HS-27A (cell line): ENCODE measurements at regions not wholly inside any gene's neighbourhood (a gene's known extent, or its start where the extent isn't known, plus 50 kb on each side); places are given as distances from the start of the nearest gene placed in this dataset.
"Not testable (repeated sequence)": the region's sequence is repeated elsewhere in the genome, so short reads cannot be mapped to it uniquely, and the experiment has no call there.

ENCODE experiments used
- DNase-seq: peaks from one replicate; pipeline ENCODE4 v3.0.0-alpha.2; 2012; ENCODE audit warnings: low read depth, missing footprints

DNA sequence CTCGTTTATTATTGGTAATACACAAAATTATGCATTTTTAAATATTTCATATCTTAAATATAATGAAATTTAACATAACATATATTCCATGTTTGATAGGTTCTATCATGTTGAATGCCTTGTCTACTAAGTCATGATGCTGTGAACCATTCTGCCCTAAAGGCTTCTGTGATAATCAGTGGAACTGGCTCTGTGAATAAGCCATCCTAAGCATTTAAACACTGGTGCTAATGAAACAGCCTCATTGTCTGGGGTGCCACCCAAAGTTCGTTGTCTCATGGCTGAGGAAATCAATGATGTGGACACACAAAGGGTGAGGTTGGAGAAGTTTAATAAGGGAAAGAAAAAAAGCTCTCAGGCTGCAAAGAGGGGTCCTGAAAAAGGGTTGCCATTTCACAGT is 264.7 kb upstream of the ZRANB2 start:
- no peak for DNase-seq

GRCh38 chr1:71343686-71344416 is 263.0 kb upstream of the ZRANB2 start:
- no peak for DNase-seq

GRCh38 chr1:71339238-71339637 is 258.4 kb upstream of the ZRANB2 start:
- DNase-seq: no peak

DNA sequence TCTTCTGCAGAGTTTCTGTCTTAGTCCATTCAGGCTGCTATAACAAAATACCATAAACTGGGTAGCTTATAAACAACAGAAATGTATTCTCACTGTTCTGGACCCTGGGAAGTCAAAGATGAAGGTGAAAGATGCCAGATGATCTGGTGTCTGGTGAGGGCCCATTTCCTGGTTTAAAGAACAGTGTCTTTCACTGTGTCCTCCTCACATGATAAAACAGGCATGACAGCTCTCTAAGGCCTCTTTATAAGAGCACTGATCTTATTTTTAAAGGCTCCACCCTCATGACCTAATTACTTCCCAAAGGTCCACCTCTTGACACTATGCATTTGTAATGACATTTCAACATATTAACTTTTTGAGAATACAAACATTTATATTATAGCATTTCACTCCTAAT is 250.2 kb upstream of the ZRANB2 start:
- no peak for DNase-seq

DNA sequence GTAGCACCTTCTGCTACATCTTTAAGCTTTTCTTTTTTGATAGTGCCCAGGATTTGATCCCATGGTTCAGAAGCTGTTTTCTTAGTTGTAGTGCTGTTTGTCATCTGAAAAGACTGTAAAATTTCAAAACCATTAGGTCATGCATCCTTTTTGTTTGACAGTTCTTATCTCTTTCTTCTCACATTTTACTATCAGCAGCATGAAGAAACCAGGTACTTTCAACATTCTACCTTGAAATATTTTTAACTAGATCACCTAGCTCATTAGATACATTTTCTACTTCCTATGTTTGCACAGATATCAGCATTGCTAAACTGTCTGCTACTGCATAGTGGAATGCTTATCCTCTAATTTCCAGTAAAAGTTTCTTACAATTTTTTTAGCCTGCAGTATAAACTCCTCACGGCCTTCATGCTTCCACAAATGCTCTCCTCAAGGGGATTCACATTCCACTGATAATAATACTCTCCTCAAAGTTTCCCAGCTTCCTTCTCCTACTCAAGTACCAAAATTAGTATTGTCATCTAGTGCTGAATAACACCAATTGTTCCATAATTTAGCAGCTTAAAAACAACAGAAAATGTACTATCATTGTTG is 243.9 kb upstream of the ZRANB2 start:
- no peak for DNase-seq

GRCh38 chr1:71312545-71312944 is 231.7 kb upstream of the ZRANB2 start:
- no peak for DNase-seq

DNA sequence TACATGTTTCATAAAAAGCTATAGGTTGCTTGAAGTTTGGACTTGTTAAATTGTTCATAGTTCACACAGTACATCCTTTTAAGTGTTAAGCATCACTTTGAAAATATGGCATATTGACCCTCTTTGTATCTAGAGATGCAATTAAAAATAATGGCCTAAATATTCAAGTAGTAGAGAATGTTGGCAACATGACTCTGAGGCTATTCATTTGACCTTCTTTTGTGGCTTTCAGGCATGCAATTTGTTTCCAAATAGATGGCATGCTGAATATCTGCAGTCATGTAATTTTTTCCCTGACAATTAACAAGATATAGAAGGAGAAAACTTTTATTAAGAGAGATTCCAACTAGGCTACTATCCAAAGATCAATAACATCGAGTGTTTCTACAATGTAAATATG is 230.5 kb upstream of the ZRANB2 start:
- DNase-seq: no peak

DNA sequence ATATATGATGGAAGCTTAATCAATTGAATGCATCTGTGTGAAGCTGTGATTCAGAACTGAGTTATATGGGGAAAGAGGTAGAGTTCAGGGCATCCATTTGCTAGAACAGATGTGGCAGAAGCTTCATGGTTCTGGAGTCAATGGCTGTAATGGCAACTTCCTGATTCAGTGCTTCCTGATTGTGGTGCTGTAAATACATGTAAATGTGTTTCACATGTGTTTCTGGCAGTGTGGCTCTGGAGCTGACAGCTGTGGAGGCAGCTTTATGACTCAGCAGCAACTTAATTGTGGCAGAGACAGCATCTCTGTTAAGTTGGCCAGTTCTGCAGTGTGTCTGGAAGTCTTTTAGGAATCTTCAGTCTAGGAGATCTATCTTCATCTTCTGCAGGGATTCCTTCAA is 226.6 kb upstream of the ZRANB2 start:
- no peak for DNase-seq

DNA sequence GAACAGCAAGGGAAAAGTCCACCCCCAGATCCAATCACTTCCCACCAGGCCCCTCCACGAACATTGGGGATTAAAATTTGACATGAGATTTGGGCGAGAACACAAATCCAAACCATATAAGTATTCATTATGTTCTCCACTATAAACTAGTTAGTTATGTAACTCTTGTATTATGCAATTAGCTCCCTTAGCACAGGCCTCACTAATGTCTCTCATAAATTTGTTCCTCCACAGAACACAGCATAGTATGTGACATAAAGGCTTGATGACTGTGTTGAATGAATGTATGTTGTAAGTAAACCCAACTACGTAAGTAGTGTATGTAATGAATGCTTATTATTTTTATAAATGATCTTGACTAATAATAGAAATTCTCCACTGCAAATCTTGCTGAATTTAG is 223.3 kb upstream of the ZRANB2 start:
- DNase-seq: no peak

DNA sequence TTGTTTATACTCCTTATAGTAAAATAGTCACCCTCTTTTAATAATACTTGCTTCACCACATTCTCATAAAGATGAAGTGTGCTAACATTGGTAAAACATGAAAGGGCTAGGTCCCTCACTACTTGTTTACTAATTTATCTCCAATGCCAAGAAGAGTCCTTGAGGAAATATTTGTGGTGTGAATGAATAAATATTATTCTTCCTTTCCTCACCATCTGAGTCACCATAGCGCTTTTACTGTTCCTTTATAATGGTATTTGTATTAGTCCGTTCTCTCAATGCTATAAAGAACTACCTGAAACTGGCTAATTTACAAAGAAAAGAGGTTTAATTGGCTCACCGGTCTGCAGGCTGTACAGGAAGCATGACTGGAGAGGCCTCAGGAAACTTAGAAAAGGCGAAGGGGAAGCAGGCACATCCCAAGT is 222.8 kb upstream of the ZRANB2 start:
- DNase-seq: no peak

DNA sequence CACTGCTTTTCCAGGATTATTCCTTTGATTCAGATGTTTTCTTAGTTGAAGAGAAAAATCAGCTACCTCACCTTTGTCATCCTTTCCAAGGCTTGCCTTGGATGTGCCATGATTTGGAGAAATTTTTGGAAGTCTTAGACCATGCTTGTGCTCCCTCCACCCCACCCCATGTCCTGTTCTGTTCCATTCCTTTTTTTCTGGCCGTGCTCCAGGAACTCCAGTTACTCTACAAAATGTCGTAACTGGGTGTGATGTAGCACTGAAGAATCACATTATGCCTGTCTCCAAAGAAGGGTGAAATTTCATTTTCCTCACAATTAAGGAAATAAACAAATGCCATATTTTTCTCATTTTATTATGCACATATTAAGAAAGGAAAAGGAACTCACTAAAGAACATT is 217.8 kb upstream of the ZRANB2 start:
- DNase-seq: no peak

DNA sequence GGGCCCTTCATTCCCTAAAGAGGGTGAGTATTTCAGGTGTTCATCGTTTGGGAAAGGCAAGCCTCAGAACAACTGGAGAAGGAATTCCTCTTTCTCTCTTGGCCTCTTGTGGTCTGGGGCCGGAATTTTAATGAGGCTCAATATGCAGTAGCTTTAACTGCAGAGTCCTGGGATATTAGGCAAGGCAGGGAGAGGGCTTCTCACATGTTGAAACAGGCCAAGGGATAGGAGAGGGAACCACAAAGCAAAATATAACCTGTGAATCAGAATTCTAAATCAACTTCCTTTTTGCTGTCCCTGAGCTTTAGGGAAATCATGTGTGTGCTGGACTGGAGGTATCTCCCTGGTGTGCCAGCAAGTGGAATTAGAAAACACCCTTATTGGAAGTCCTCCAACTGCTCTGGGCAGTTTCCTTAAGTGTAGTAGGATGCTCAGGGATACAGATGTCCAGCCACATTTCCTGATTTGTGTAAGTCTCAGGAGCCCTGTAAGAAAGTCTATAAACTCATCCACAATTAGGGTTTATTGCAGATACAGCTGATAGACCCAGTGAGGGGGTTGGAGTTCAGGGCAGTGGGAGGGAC is 215.8 kb upstream of the ZRANB2 start:
- no peak for DNase-seq

DNA sequence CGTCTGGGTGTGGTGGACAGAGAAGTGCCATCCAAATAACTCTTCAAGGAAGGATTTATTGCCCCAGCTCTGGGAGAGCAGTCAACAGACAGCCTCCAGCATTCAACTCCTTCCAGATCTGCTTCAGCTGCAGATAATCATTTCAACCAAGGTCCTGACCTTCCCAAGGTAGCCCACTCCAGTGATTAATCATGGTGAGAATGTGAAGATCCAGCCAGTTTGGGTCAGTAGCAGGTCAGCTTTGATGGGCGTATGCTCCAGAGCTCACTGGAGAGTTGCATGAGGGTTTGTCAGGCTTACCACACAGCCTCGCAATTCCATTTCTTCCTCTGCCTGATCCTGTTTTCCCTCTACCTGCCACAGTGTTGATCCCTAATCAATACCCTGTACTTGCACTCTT is 214.5 kb upstream of the ZRANB2 start:
- DNase-seq: no peak

DNA sequence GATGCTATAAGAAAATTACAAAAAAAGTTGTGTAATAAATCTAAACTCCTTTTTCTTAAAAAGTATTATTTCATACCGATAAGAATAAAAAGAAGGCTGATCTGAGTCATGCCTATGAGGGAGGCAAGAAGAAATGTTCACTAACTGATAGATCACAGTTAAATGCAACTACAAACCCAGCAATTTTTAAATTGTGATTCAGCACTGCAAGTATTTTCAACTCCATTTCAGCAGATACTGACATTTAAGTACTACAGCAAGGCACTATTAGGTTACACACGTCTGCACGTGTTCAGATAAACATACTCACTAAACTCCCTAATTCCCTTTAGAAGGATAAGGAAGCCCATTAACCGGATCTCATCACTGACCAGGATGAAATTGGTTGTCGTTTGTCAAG is 213.3 kb upstream of the ZRANB2 start:
- peak; percentile 24 for DNase-seq

- DNase-seq: no peak
These were observed 211.4 kb upstream of the ZRANB2 start for GRCh38 chr1:71292203-71292602.

DNA sequence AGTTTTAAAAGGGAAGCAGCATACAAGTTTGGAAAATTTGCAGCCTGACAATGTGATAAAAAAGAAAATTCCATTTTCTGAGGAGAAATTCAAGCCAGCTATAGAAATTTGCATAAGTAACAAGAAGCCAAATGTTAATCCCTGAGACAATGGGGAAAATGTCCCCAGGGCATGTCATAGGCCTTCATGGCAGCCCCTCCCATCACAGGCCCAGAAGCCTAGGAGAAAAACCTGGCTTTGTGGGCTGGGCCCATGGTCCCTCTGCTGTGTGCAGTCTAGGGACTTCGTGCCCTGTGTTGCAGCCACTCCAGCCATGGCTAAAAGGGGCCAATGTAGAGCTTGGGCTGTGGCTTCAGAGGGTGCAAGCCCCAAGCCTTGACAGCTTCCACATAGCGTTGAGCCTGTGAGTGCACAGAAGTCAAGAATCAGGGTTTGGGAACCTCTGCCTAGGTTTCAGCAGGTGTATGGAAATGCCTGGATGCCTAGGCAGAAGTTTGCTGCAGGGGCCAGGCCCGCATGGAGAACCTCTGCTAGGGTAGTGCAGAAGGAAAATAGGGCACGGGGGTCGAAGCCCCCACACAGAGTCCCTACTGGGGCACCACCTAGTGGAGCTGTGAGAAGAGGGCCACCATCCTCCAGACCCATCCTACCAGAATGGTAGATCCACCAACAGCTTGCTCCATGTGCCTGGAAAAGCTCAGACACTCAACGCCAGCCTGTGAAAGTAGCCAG is 209.8 kb upstream of the ZRANB2 start:
- DNase-seq: not testable (repeated sequence)

- DNase-seq: no peak
These were observed 204.7 kb upstream of the ZRANB2 start for GRCh38 chr1:71285529-71285928.

DNA sequence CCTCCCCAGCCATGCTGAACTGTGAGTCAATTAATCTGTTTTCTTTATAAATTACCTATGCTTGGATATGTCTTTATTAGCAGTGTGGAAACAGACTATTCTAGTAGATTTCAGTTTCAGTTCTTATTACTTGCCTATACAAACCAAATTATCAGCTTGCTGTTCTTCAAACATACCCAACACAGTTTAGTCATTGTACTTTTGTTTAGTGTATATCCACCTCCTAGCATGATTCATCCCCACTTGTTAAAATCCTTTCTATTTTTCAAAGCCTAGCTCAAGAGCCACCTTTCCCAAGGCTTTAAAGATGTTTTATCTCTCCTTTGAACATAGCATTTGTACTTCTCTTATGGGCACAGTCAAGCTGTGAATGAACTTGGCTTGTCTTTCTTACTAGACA is 195.6 kb upstream of the ZRANB2 start:
- DNase-seq: no peak

GRCh38 chr1:71273334-71273733 is 192.5 kb upstream of the ZRANB2 start:
- DNase-seq: no peak

- no peak for DNase-seq
These were observed 189.6 kb upstream of the ZRANB2 start for GRCh38 chr1:71270394-71270915.

DNA sequence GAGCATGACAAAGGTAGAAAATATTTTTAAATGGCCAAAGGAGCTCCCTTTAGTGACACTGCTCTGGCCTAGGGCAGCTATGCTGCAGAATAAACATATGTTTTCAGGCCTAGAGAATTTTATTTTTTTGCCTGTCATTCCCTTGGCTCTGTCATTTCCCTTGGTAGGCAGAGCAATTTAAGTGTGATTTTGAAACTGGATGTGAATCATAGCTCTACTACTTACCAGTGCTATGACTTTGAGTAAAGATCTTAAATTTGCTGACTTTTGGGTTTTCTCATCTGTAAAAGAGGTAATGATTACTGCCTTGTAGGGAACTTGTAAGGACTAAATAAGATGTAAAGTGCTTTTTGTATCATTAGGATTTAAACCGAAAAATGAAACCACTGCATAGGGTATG is 189.0 kb upstream of the ZRANB2 start:
- no peak for DNase-seq

GRCh38 chr1:71269179-71269578 is 188.3 kb upstream of the ZRANB2 start:
- DNase-seq: no peak

- no peak for DNase-seq
These were observed 186.4 kb upstream of the ZRANB2 start for GRCh38 chr1:71267220-71267619.
